ENCODE measurements at regions not wholly inside any gene's neighbourhood (a gene's known extent, or its start where the extent isn't known, plus 50 kb on each side); places are given as distances from the start of the nearest gene placed in this dataset.

DNA sequence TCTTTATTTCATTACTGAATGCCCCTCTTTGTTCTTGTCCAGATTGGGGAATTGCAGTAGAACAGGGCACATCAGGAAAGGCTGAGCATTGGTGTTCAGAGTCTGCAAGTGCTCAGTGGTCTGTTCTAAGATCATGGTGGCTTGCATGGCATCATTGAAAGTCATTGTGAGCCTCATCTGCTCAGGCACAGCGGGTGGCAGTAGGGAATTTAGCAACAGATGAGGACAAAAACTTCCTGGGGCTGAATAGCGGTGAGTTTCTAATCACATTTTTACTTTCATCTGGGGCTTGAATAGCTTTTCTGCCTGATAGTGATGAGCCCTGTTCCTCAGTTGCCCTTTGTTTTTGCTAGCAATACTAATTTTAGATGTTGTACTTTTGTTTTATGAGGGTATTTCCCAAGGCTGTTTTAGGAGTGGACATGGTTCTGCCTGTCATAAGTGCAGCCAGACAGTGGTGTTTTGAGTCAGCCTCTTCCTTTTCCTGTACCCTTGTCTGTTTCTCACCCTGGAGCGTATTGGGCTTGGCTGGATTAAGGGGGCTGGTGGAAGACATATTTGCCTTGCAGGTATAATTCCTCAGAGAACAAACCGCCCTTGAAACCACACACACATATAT is 127.2 kb upstream of the IL12A start:
- Histone ChIP-seq H3K9me2 (ENCODE audit: insufficient read depth, low read length) (no peaks in the 10 kb centered on the region), H3K4me2 (ENCODE audit: low read length) (no peak overlapping the region), H3K9me3 (ENCODE audit: low read length) (no peaks in the 10 kb centered on the region), H3K4me3 (ENCODE audit: low read depth, low read length, poor library complexity, severe bottlenecking) (no peak overlapping the region), H2AFZ (ENCODE audit: low read length) (no peak overlapping the region), H3K4me1 (ENCODE audit: insufficient read depth, low read length, poor library complexity, severe bottlenecking) (no peaks in the 10 kb centered on the region), H3K27ac (ENCODE audit: low read depth, low read length, poor library complexity, severe bottlenecking) (no peak overlapping the region), H3K79me2 (ENCODE audit: insufficient read depth, low read depth, low read length) (no peaks in the 10 kb centered on the region), H4K20me1 (ENCODE audit: insufficient read depth, low read length) (no peaks in the 10 kb centered on the region), H3K36me3 (ENCODE audit: insufficient read depth, low read length) (no peaks in the 10 kb centered on the region)
- intact Hi-C loops (cut with micrococcal nuclease; ENCODE audit: unreplicated experiment) = no loop called here
- no peak for DNase-seq (ENCODE audit: low spot score)
- TF ChIP-seq, protein P1, sequence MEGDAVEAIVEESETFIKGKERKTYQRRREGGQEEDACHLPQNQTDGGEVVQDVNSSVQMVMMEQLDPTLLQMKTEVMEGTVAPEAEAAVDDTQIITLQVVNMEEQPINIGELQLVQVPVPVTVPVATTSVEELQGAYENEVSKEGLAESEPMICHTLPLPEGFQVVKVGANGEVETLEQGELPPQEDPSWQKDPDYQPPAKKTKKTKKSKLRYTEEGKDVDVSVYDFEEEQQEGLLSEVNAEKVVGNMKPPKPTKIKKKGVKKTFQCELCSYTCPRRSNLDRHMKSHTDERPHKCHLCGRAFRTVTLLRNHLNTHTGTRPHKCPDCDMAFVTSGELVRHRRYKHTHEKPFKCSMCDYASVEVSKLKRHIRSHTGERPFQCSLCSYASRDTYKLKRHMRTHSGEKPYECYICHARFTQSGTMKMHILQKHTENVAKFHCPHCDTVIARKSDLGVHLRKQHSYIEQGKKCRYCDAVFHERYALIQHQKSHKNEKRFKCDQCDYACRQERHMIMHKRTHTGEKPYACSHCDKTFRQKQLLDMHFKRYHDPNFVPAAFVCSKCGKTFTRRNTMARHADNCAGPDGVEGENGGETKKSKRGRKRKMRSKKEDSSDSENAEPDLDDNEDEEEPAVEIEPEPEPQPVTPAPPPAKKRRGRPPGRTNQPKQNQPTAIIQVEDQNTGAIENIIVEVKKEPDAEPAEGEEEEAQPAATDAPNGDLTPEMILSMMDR (conservative IDR thresholded peaks at IDR 0.05; ENCODE audit: low read length) = no peak
- no peak for TF ChIP-seq EZH2phosphoT487 (IDR thresholded peaks at IDR 0.05; ENCODE audit: borderline replicate concordance, low read depth, low read length)
- CTCF ChIA-PET (ENCODE audit: unreplicated experiment) = no interaction called here
- no TSS peak for BruUV-seq (replicated peaks)
- POLR2A ChIA-PET = no interaction called here

DNA sequence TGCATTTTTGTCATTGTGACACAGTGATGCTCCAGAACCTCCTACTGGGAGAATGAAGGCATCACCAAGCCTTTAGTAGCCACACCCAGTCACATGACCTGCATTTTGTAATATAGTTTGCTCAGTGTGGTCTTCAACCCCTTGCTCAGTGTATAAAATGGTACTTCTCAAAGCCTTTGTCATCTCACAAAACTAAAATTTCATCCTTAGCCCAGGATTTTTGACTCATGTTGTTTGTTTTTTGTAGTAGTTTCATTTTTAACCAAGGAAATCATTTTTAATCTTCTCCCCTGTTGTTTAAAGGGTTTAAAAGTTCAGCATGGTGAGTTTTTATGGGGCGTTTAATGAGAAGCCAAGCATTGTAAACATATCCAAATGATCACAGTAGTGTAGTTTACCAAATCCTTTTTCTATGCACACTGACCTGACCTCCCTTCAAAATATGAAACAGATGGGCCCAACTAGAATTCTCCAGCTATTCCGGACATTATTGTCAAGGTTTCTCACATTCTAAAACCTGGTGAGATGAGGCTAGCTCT is 123.5 kb upstream of the IL12A start:
- Histone ChIP-seq H3K27ac (ENCODE audit: low read depth, low read length, poor library complexity, severe bottlenecking) (no peak overlapping the region), H3K4me3 (ENCODE audit: low read depth, low read length, poor library complexity, severe bottlenecking) (no peak overlapping the region), H3K79me2 (ENCODE audit: insufficient read depth, low read depth, low read length) (no peaks in the 10 kb centered on the region), H3K9me3 (ENCODE audit: low read length) (no peaks in the 10 kb centered on the region), H4K20me1 (ENCODE audit: insufficient read depth, low read length) (no peaks in the 10 kb centered on the region), H3K4me2 (ENCODE audit: low read length) (no peak overlapping the region), H3K9me2 (ENCODE audit: insufficient read depth, low read length) (no peaks in the 10 kb centered on the region), H2AFZ (ENCODE audit: low read length) (no peak overlapping the region), H3K36me3 (ENCODE audit: insufficient read depth, low read length) (no peaks in the 10 kb centered on the region), H3K4me1 (ENCODE audit: insufficient read depth, low read length, poor library complexity, severe bottlenecking) (no peaks in the 10 kb centered on the region)
- ChIA-PET CTCF (ENCODE audit: unreplicated experiment) (no interaction called here), POLR2A (interaction anchor here (0.5 kb wide), 1 partner anchor 240 kb away, joined by 4 read pairs; no protein-coding TSS in a partner anchor)
- no TSS peak for BruUV-seq (replicated peaks)
- intact Hi-C loops (cut with micrococcal nuclease; ENCODE audit: unreplicated experiment) = no loop called here
- DNase-seq (ENCODE audit: low spot score) = no peak
- TF ChIP-seq EZH2phosphoT487 (IDR thresholded peaks at IDR 0.05; ENCODE audit: borderline replicate concordance, low read depth, low read length) = no peak
- TF ChIP-seq, protein P1 (conservative IDR thresholded peaks at IDR 0.05; ENCODE audit: low read length) = no peak

- Histone ChIP-seq H3K9me2 (ENCODE audit: insufficient read depth, low read length) (no peaks in the 10 kb centered on the region), H3K4me3 (ENCODE audit: low read depth, low read length, poor library complexity, severe bottlenecking) (no peak overlapping the region), H3K79me2 (ENCODE audit: insufficient read depth, low read depth, low read length) (no peaks in the 10 kb centered on the region), H3K36me3 (ENCODE audit: insufficient read depth, low read length) (no peaks in the 10 kb centered on the region), H2AFZ (ENCODE audit: low read length) (no peak overlapping the region), H4K20me1 (ENCODE audit: insufficient read depth, low read length) (no peaks in the 10 kb centered on the region), H3K4me2 (ENCODE audit: low read length) (no peak overlapping the region), H3K9me3 (ENCODE audit: low read length) (no peaks in the 10 kb centered on the region), H3K27ac (ENCODE audit: low read depth, low read length, poor library complexity, severe bottlenecking) (no peak overlapping the region), H3K4me1 (ENCODE audit: insufficient read depth, low read length, poor library complexity, severe bottlenecking) (no peaks in the 10 kb centered on the region)
- intact Hi-C loops (cut with micrococcal nuclease; ENCODE audit: unreplicated experiment) = no loop called here
- CTCF ChIA-PET (ENCODE audit: unreplicated experiment) = no interaction called here
- POLR2A ChIA-PET = no interaction called here
- no TSS peak for BruUV-seq (replicated peaks)
- DNase-seq (ENCODE audit: low spot score) = no peak
- no peak for TF ChIP-seq EZH2phosphoT487 (IDR thresholded peaks at IDR 0.05; ENCODE audit: borderline replicate concordance, low read depth, low read length)
- TF ChIP-seq, protein P1 (conservative IDR thresholded peaks at IDR 0.05; ENCODE audit: low read length) = no peak
Measured at GRCh38 chr3:159866201-159866746, 122.4 kb upstream of the IL12A start.

All from OCI-LY7 (cell line).